ENCODE measurements at regions not wholly inside any gene's neighbourhood (a gene's known extent, or its start where the extent isn't known, plus 50 kb on each side); places are given as distances from the start of the nearest gene placed in this dataset.

- TF ChIP-seq, protein P1, sequence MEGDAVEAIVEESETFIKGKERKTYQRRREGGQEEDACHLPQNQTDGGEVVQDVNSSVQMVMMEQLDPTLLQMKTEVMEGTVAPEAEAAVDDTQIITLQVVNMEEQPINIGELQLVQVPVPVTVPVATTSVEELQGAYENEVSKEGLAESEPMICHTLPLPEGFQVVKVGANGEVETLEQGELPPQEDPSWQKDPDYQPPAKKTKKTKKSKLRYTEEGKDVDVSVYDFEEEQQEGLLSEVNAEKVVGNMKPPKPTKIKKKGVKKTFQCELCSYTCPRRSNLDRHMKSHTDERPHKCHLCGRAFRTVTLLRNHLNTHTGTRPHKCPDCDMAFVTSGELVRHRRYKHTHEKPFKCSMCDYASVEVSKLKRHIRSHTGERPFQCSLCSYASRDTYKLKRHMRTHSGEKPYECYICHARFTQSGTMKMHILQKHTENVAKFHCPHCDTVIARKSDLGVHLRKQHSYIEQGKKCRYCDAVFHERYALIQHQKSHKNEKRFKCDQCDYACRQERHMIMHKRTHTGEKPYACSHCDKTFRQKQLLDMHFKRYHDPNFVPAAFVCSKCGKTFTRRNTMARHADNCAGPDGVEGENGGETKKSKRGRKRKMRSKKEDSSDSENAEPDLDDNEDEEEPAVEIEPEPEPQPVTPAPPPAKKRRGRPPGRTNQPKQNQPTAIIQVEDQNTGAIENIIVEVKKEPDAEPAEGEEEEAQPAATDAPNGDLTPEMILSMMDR (IDR thresholded peaks at IDR 0.05): no peak
- TF ChIP-seq, protein P2, sequence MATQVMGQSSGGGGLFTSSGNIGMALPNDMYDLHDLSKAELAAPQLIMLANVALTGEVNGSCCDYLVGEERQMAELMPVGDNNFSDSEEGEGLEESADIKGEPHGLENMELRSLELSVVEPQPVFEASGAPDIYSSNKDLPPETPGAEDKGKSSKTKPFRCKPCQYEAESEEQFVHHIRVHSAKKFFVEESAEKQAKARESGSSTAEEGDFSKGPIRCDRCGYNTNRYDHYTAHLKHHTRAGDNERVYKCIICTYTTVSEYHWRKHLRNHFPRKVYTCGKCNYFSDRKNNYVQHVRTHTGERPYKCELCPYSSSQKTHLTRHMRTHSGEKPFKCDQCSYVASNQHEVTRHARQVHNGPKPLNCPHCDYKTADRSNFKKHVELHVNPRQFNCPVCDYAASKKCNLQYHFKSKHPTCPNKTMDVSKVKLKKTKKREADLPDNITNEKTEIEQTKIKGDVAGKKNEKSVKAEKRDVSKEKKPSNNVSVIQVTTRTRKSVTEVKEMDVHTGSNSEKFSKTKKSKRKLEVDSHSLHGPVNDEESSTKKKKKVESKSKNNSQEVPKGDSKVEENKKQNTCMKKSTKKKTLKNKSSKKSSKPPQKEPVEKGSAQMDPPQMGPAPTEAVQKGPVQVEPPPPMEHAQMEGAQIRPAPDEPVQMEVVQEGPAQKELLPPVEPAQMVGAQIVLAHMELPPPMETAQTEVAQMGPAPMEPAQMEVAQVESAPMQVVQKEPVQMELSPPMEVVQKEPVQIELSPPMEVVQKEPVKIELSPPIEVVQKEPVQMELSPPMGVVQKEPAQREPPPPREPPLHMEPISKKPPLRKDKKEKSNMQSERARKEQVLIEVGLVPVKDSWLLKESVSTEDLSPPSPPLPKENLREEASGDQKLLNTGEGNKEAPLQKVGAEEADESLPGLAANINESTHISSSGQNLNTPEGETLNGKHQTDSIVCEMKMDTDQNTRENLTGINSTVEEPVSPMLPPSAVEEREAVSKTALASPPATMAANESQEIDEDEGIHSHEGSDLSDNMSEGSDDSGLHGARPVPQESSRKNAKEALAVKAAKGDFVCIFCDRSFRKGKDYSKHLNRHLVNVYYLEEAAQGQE (IDR thresholded peaks at IDR 0.05; ENCODE audit: insufficient read depth in 1 of 2, low read depth in 2 of 2, low read length in 1 of 2): no peak
- TF ChIP-seq POLR2AphosphoS5 (IDR thresholded peaks at IDR 0.05; ENCODE audit: low read depth, low read length): no peak
- no peak for TF ChIP-seq SIN3A (IDR thresholded peaks at IDR 0.05; ENCODE audit: borderline replicate concordance, insufficient read depth, low read depth, low read length)
Observed at GRCh38 chr3:191962324-191962723, 501.4 kb downstream of the PYDC2 start.

Measured in Panc1 (cell line).